HG03442 (cell line): ENCODE measurements at regions not wholly inside any gene's neighbourhood (a gene's known extent, or its start where the extent isn't known, plus 50 kb on each side); places are given as distances from the start of the nearest gene placed in this dataset.

Source experiments
- ATAC-seq: cut with Tn5 transposase; IDR thresholded peaks from one replicate; pipeline ENCODE4 v1.9.1; 2021; ENCODE audit warnings: mild to moderate bottlenecking, moderate library complexity; ENCODE audit not compliant: unreplicated experiment

DNA sequence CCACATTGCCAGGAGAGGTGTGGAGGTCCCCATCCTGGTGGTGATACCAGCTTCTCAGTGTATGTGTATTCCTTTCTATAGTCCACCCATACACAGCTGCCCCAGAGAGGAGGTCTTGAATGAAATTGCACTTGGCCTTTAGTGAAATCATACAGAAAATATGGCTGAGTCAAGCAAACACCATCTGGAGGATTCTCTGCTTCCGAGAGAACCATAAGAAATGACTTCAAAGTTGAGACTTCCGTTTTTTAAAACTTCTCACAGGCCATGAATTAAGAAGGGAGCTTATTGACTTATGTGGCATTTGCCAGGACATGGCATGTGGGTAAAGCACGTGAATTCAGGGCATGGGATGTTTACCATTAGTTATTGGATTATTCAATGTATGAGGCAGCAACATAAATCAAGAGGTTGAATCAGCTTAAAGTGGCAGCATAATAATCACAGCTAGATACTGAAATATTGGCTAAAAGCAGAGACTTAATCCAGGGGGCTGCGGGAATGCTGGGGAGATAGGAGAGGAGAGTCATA is 119.1 kb upstream of the MTNR1B start:
- ATAC-seq = no peak

DNA sequence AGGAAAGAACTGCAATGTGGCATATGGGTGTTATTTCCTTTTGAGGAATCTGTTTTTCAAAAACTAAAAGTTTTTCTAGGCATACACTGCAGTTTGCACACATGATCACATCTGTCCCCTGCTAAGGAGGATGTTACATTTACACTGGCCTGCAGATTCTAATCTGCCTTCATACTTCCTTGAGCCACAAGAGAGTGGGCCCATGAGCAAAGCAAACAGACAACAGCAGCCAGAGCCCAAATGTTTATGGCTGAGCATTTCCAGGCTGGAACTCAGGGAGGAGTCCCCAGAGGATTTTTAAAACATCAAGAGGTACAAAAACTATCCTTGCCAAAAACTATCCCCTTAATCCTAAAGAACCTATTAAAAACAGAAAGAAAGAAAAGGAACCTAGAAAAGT is 117.2 kb upstream of the MTNR1B start:
- no peak for ATAC-seq

DNA sequence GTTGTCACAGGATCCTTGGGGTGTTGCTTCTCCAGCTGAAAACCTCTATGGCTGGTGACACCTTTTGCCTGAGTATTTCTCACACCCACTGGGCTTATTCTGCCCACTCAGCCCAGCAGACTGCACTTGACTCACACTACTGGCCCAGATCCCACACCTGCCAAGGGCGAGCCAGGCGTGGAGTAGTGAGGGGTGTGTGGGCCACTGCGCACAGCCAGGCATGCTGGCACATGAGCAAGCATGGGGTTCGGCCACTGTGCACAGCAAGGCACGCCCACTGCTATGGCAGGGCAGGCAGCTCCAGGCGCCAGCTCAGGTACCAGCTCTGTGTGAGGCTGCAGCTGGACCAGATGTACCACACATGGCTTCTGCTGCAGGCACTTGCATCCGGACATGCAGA is 116.5 kb upstream of the MTNR1B start:
- ATAC-seq = no peak

DNA sequence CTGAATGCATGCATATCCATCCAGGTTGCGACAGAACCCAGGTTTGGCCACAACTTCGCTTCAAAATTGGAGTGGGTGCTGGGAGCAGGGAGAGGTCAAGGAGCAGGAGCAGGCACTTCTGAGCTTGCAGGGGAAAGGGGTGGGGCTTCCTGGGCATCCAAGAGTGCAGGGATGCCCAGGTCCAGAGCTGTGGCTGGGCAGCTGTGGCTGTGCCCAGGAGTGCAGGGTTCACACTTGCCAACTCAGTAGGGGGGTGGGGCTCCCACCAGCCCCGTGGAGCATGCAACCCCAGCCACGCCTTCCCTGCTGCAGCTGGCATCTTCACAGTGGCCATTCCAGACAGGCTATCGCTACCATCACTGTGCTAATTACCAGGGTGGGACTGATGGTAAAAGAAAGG is 115.3 kb upstream of the MTNR1B start:
- ATAC-seq = no peak

DNA sequence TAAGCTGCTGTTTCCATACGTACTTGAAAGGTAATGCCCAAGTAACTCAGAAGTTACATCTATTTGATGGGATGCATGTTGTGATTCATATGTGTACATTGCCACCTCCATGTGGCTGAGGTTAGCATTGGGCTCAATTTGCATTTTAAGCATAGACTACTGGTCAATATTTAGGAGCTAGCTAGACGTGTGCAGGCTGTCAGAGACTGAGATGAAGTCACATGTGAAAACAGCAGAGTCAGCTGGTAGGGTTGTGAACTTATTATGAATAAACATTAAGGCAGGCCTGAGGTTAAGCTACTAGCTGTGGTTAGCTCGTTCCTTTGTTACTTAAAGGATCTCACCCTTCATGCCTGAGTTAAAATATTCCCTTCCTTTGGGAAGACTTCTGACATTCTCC is 114.5 kb upstream of the MTNR1B start:
- no peak for ATAC-seq

DNA sequence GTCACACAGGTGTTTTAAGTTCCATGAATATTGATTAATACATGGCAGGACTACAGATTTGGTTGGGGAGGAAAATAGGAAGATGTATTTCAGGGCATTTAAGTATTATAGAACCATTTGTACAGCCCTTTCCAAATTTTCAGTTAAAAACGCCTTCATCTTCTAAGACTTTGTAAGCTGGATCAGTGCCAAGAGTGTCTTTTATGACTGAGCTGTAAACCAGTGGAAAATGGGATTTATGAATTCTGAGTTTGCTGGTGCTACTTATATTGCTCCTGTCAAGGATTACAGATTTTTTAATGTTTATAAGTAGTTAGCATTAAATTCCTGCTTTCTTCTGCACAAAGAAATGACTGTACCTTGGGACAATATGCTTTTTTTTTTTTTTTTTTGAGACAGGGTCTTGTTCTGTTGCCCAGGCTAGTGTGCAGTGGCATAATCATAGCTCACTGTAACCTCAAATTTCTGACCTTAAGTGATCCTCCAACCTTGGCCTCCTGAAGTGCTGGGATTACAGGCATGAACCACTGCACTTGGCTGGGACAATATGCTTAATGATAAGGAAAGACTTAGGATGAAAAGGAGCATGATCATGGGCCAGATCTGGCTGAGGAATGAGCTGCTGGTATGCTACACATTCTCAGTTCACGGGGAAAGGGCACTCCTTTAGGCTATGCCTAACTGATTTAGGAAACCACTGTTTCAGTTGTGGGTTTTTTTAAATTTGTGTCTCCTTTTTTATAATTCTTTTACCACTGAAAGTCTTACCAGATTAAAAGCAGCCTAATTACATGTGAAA is 113.6 kb upstream of the MTNR1B start:
- ATAC-seq = no peak

DNA sequence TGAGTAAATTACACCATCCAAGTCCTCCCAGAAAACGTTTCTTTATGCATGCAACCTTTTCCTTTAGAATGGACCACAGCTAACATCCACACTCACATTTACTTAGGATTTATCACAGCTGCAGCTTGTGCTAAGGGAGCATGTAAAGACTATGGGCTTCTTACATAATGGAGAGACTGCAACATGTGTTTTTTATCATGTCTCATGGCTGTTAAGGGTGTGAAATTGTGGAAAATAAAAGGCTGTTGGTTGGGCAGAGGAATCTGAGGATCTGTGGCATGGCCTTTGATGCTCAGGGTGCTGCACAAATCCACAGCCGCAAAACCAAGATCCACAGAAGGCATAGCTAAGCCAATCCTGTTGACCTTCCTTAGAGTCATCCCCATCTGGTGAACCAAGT is 112.0 kb upstream of the MTNR1B start:
- ATAC-seq = no peak

DNA sequence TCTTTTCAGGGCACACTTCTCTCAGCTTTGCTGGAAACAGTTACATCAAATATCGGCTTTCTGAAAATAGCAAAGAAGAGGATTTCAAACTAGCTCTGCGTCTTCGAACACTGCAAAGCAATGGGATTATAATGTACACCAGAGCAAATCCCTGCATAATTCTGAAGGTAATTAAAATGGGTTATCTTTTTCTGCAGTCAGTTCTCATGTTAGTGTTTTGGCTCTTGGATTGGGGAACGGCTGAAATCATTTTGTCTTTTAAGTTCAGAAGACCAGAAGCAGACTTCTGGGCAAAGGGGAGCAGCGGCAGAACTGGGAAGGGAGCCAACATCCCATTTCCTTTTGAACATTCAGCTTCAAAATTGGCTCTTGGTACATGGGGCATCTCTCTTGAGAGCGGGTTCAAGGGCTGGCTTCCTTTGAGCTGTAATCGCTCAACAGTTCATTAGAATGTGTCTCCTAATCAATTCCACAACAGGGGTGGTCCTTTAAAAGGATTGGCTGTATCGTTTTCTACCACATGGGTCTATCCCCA is 110.2 kb upstream of the MTNR1B start:
- ATAC-seq = no peak

DNA sequence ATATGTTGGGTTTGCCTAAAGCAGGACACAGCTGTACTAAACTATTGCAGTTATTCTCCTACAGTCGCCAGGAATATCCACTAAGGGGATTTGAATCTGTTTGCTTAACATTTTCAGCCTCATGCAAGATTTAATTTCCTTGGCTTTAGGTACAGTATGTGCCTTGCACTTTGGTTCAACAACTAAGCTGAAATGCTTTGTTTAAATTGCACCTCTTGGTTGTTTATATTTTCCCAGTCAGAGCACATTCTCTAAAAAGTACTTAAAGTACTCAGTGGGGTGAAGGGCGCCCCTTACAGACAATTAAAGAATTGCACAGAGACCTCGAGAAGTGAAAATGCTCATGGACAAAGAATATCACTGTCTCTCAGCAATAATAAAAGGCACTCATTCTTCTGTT is 107.8 kb upstream of the MTNR1B start:
- ATAC-seq = no peak

DNA sequence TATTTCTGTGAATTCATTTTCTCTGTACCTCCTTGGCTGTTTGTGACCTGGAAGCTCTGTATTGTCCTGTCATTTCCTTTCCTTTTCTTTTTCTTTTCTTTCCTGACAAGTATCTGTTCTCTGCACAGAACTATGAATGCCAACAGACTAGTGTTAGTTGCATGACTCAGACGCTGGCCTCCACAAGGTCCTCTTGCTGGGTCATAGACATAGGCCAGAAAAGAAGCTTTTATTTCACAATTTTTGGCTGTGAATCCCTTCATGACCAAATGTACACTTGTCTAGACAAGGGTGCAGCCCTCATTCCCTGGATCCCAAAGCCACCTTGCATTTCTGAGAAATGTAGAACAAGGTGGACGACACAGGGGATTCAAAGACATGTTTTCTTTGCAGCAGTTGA is 104.1 kb upstream of the MTNR1B start:
- no peak for ATAC-seq

DNA sequence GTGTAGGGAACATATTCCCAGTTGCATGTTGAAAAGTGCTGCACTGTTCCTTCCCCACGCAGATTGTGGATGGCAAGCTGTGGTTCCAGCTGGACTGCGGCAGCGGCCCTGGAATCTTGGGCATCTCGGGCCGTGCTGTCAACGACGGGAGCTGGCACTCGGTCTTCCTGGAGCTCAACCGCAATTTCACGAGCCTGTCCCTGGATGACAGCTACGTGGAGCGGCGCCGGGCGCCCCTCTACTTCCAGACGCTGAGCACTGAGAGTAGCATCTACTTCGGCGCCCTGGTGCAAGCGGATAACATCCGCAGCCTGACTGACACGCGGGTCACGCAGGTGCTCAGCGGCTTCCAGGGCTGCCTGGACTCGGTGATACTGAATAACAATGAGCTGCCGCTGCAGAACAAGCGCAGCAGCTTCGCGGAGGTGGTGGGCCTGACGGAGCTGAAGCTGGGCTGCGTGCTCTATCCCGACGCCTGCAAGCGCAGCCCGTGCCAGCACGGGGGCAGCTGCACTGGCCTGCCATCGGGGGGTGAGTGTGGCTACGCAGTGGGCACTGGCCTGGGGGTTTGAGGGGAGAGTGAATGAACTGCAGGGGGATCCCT is 102.7 kb upstream of the MTNR1B start:
- no peak for ATAC-seq

DNA sequence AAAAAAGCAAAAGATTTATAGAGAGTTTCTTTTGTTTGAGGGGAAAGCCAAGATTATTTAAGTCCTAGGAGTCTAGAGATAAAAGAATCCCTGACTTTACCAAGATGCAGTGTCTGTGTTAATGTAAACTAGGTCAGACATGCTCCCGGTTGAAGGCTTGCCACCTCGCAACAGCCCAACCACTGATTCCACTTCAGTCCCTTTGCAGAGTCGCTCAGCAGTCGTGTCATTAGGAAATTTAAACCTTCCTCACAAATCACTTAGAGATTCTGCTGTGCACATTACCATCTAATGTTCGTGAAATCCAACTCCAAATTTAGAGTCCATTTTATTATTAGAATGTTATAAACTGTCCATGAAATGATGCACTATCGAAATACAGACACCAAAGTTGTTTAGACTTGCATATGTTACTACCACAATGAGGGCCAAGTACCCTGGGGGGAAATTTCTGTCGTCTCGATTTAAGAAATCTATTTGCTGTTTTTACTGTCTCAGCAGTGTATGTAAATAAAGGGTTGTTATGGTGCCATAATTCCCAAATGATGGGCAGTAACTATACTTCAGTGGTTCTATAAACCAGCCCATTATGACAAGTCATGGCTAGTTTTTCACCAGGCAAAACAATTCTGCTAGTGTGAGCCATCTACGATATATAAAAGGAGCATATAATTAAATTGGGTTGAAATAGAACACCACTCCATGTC is 101.4 kb upstream of the MTNR1B start:
- no peak for ATAC-seq

DNA sequence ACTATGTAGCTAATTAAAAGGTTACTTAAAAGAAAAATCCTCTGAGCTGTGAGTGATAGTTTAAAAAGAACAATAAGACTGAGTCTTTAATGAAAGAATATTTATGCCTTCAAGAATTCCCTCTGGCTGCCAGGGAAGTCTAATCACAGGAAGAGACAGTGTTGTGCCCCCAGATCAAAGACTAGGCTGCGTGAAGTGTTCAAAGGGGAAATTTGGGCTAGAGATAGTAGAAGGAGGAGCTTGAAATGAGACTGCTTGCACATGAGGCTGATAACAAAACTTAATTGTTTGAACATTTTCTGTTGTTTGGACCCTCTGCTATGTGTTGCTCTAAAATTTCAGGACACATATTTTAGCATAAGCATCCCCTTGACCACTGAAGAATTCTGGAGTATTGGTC is 99.7 kb upstream of the MTNR1B start:
- no peak for ATAC-seq

DNA sequence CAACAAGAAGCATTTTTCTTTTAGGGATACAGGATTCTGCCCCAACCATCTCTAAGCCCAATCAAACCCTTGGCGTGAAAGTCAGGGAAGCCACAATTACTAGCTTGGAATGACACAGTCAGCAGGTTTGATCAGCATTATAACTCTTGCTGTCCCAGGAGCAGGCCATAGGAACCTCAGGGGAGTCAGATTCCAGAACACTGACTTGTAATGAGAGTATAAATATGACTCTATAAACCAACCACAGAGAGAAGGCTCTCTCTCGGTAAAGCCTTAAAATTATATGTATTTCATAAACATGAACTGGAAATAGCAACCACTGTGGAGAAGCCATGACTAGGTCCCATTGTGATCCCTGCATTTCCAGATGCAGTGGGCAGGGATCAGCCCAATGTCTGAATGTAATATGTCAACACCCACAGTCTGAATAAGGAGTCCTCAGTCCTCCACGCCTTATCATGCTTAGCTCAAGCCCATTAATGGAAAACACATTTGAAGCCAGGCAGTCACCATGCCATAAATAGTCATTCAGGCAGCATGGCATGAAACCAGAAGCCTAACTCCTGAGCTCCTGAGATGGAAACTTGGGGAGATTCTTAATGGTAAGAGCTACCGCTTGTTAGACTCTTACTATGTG is 99.1 kb upstream of the MTNR1B start:
- no peak for ATAC-seq

DNA sequence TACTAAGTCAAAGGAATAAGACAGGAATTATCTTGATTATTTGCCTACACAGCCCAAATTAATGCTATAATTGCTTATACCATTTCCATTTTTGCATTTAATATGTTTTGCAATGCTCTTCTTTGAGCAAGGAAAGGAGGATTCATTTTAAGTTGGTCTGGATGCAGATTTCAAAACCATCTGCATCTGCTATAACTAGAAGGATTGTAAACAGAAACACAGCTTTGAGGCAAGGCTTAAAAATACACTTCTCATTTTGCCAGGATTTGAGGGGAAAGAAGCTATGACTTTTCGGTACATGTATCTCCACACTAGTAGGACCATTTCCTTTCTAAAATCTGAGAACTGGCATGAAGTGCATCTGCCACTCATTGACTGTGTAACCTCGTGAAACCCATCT is 95.9 kb upstream of the MTNR1B start:
- no peak for ATAC-seq

DNA sequence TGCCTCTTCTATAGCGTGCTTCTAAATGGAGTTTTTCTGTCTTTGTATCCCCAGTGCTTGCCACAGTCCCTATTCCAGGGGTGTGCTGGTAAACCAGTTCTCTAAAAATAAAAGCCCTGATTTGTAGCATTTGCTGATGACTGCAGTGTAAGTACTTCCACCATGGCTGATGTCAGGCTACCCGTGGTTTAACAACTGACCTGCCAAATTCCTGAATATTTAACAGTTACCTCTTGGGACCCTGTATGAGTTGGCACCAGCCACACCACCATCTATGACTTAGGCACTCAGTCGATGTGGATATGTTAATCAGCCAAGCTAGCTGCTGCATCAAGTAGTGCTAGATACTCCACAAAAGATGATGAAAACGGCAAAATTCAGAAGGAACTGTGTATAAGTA is 94.0 kb upstream of the MTNR1B start:
- ATAC-seq = no peak

DNA sequence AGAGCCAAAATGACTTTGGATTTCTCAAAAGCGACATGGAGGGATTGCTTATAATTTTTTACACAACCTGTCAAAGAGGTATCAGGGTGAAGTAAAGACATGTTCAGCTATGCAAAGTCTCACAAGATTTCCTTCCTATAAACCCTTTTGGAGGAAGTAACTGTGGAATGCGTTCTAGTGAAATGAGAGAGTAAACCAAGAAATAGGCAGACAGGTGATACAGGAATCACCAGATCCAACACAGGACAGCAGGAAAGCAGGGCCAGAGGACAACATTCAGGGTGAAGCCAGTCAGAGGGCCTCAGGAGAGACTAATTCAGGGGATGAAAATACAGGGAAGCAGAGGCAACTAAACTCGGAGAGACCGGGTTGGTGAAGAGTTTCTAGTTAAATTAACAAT is 90.4 kb upstream of the MTNR1B start:
- no peak for ATAC-seq

DNA sequence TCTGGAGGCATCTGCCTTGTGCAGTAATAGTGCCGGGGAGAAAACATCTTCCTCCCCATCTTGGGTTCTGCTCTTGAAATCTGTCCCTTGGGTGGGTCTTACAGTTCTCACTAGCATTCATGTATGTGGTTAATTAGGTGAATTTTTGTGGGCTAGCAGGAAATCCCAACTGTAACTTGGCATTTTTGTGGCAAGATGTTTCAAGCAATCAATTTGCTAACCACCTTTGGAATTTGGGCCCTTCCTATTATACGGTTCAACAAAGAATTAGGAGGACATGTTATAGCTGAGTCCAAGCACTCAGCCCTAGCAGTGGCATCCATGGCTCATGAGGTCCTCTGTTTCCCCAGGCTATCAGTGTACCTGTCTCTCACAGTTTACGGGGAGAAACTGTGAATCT is 89.1 kb upstream of the MTNR1B start:
- ATAC-seq = no peak

DNA sequence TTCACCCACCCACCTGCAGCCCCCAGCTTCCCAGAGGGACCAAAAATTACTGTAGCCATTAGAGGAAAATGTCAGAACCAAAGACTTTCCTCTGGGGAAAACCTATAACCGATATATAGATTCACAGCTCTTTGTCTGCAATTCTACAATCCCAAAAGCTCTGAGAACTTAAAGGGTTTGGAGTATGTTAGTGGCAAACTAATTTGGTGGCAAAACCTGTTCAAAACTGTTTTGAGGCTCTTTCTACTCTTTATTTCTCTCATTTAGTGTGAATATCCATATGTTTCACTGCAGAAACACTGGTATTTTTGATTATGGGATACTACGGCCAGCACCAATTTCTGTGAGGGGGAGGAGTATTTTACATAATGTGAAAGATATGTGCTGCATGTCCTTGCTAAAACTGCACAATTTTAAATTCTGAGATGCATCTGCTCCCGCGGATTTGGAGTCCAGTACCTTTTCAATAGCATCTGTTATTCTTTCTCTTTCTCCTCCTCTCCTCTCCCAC is 87.5 kb upstream of the MTNR1B start:
- ATAC-seq = no peak

DNA sequence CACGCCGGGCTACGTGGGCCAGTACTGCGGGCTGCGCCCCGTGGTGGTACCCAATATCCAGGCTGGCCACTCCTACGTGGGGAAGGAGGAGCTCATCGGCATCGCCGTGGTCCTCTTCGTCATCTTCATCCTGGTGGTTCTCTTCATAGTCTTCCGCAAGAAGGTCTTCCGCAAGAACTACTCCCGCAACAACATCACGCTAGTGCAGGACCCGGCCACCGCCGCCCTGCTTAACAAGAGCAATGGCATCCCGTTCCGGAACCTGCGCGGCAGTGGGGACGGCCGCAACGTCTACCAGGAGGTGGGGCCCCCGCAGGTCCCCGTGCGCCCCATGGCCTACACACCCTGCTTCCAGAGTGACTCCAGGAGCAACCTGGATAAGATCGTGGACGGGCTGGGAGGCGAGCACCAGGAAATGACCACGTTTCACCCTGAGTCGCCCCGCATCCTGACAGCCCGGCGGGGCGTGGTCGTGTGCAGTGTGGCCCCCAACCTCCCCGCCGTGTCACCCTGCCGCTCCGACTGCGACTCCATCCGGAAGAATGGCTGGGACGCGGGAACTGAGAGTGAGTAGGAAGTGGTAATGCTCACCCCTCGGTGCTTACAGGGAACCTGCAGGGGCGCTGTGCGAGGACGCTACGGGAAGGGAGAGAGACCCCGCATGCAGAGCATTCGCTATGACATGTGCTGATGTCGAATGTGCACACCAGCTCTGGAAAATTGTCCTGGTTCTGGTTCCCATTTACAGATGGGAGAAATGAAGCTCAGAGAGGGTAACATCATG is 86.4 kb upstream of the MTNR1B start:
- ATAC-seq = no peak
